IMR-90 (cell line): ENCODE measurements at regions not wholly inside any gene's neighbourhood (a gene's known extent, or its start where the extent isn't known, plus 50 kb on each side); places are given as distances from the start of the nearest gene placed in this dataset.

Source experiments
- ATAC-seq: fragments of 200-7000 bp; cut with Tn5 transposase; 2 replicates; pipeline ENCODE4 v1.9.1; 2020; ENCODE audit warnings: low read depth, mild to moderate bottlenecking, moderate library complexity
- BruUV-seq: library from RNA; stranded (reverse); fragments of 400-500 nt; replicated peaks from 2 replicates; lab custom pipeline; 2021; lab: Mats Ljungman, UMichigan
- CTCF ChIA-PET: fragments of 300-600 bp; formaldehyde crosslinking; extraction: SDS; loops from one replicate; lab custom pipeline; 2021; ENCODE audit warnings: antibody characterized with exemption; lab: Yijun Ruan, JAX
- POLR2A ChIA-PET: fragments of 300-600 bp; sonication (Branson Sonifier 250); formaldehyde crosslinking; loops from one replicate; lab custom pipeline; 2022; ENCODE audit warnings: antibody characterized with exemption; ENCODE audit not compliant: unreplicated experiment; lab: Charles Lee
- DNase-seq: peaks from one replicate; pipeline ENCODE4 v3.0.0; 2013
- H2AFZ ChIP-seq: replicated peaks from 2 replicates; pipeline ENCODE3; 2013; ENCODE audit warnings: low read length, mild to moderate bottlenecking; ENCODE audit not compliant: poor library complexity
- H2AK5ac ChIP-seq: 2 replicates; pipeline ENCODE4 v1.6.1; 2013; ENCODE audit warnings: low read depth, low read length, inconsistent platforms
- H2AK9ac ChIP-seq: replicated peaks from 2 replicates; pipeline ENCODE3; 2013; ENCODE audit warnings: mild to moderate bottlenecking, low read depth, low read length, moderate library complexity; ENCODE audit not compliant: poor library complexity
- H2BK120ac ChIP-seq: 2 replicates; pipeline ENCODE4 v1.6.1; 2013; ENCODE audit warnings: low read depth, low read length, inconsistent platforms
- H2BK15ac ChIP-seq: 3 replicates; pipeline ENCODE4 v1.6.1; 2013; ENCODE audit warnings: low read depth, low read length, inconsistent platforms
- H2BK20ac ChIP-seq: 2 replicates; pipeline ENCODE4 v1.6.1; 2013; ENCODE audit warnings: low read depth, mild to moderate bottlenecking, inconsistent platforms, low read length, moderate library complexity
- H2BK5ac ChIP-seq: 2 replicates; pipeline ENCODE4 v1.6.1; 2013; ENCODE audit warnings: mild to moderate bottlenecking, low read depth, low read length, inconsistent platforms; ENCODE audit not compliant: poor library complexity, severe bottlenecking
- H3K14ac ChIP-seq: replicated peaks from 2 replicates; pipeline ENCODE4 v1.6.1; 2013; ENCODE audit warnings: low read depth, low read length, inconsistent platforms
- H3K18ac ChIP-seq: 2 replicates; pipeline ENCODE4 v1.6.1; 2013; ENCODE audit warnings: low read depth, low read length, control low read depth
- H3K23ac ChIP-seq: 2 replicates; pipeline ENCODE4 v1.6.1; 2013; ENCODE audit warnings: low read depth, low read length, inconsistent platforms
- H3K27ac ChIP-seq: 2 replicates; pipeline ENCODE4 v1.5.1; 2013; ENCODE audit warnings: mild to moderate bottlenecking, control low read depth, low read length; ENCODE audit not compliant: insufficient read depth
- H3K27me3 ChIP-seq: 2 replicates; pipeline ENCODE4 v1.6.1; 2013; ENCODE audit warnings: low read length; ENCODE audit not compliant: control insufficient read depth, insufficient read depth
- H3K36me3 ChIP-seq: 2 replicates; pipeline ENCODE4 v1.6.1; 2013; ENCODE audit warnings: low read length, mixed read lengths; ENCODE audit not compliant: control insufficient read depth, insufficient read depth
- H3K4ac ChIP-seq: 2 replicates; pipeline ENCODE4 v1.6.1; 2013; ENCODE audit warnings: low read depth, low read length, inconsistent platforms
- H3K4me1 ChIP-seq: 2 replicates; pipeline ENCODE4 v1.6.1; 2013; ENCODE audit warnings: low read length, mixed read lengths; ENCODE audit not compliant: control insufficient read depth, insufficient read depth
- H3K4me2 ChIP-seq: 2 replicates; pipeline ENCODE4 v1.6.1; 2013; ENCODE audit warnings: low read depth, mild to moderate bottlenecking, control low read depth, low read length, moderate library complexity
- H3K4me3 ChIP-seq: 2 replicates; pipeline ENCODE4 v1.5.1; 2013; ENCODE audit warnings: low read depth, mild to moderate bottlenecking, control low read depth, low read length, moderate library complexity; ENCODE audit not compliant: insufficient read depth
- H3K56ac ChIP-seq: 2 replicates; pipeline ENCODE4 v1.6.1; 2013; ENCODE audit warnings: low read length, inconsistent platforms; ENCODE audit not compliant: insufficient read depth; ENCODE audit errors: extremely low read depth
- H3K79me1 ChIP-seq, 2 experiments: 2 replicates each; pipeline ENCODE4 v1.6.1; 2013; ENCODE audit warnings: low read length in 2 of 2, inconsistent platforms in 1 of 2, low read depth in 1 of 2
- H3K9ac ChIP-seq: 2 replicates; pipeline ENCODE4 v1.6.1; 2013; ENCODE audit warnings: low read depth, low read length, control low read depth
- H3K9me1 ChIP-seq: 2 replicates; pipeline ENCODE4 v1.6.1; 2013; ENCODE audit warnings: low read length, inconsistent platforms; ENCODE audit not compliant: insufficient read depth
- H3K9me3 ChIP-seq: 2 replicates; pipeline ENCODE4 v1.6.1; 2013; ENCODE audit warnings: low read length; ENCODE audit not compliant: control insufficient read depth, insufficient read depth
- H4K20me1 ChIP-seq: 2 replicates; pipeline ENCODE4 v1.6.1; 2013; ENCODE audit warnings: low read length, inconsistent platforms; ENCODE audit not compliant: insufficient read depth
- H4K5ac ChIP-seq: 2 replicates; pipeline ENCODE4 v1.6.1; 2013; ENCODE audit warnings: mild to moderate bottlenecking, low read depth, low read length, control low read depth
- H4K8ac ChIP-seq, 2 experiments: 2 replicates each; pipeline ENCODE4 v1.6.1; 2013; ENCODE audit warnings: low read depth in 2 of 2, low read length in 2 of 2, control low read depth in 1 of 2, inconsistent platforms in 1 of 2
- H4K91ac ChIP-seq: 2 replicates; pipeline ENCODE4 v1.6.1; 2013; ENCODE audit warnings: low read depth, low read length, inconsistent platforms; ENCODE audit not compliant: insufficient read depth
- BHLHE40 ChIP-seq: fragments of 150-350 bp; IDR thresholded peaks from 2 replicates; pipeline ENCODE4 v1.6.1; 2016; ENCODE audit warnings: mild to moderate bottlenecking, low read depth, low read length
- CEBPB ChIP-seq: IDR thresholded peaks from 2 replicates; pipeline ENCODE4 v1.6.1; 2012; ENCODE audit warnings: low read depth, low read length, improper control_type of control experiment
- CHD1 ChIP-seq: IDR thresholded peaks from 2 replicates; pipeline ENCODE4 v1.6.1; 2012; ENCODE audit warnings: low read depth, low read length, improper control_type of control experiment
- CTCF ChIP-seq: conservative IDR thresholded peaks from 2 replicates; pipeline ENCODE4 v1.5.1; 2012; ENCODE audit warnings: mild to moderate bottlenecking, low read depth, low read length, improper control_type of control experiment
- ELK1 ChIP-seq: fragments of 150-350 bp; IDR thresholded peaks from 2 replicates; pipeline ENCODE4 v1.6.1; 2016; ENCODE audit warnings: low read depth, mild to moderate bottlenecking, low read length, moderate library complexity, borderline replicate concordance
- FOS ChIP-seq: fragments of 150-350 bp; IDR thresholded peaks from 2 replicates; pipeline ENCODE4 v1.6.1; 2016; ENCODE audit warnings: low read depth, low read length
- MAFK ChIP-seq: IDR thresholded peaks from 2 replicates; pipeline ENCODE4 v1.6.1; 2012; ENCODE audit warnings: low read depth, low read length, improper control_type of control experiment
- MAZ ChIP-seq: IDR thresholded peaks from 2 replicates; pipeline ENCODE4 v1.6.1; 2012; ENCODE audit warnings: low read depth, mild to moderate bottlenecking, low read length, improper control_type of control experiment, moderate library complexity, borderline replicate concordance
- MXI1 ChIP-seq: IDR thresholded peaks from 2 replicates; pipeline ENCODE4 v1.6.1; 2012; ENCODE audit warnings: low read depth, mild to moderate bottlenecking, low read length, moderate library complexity, borderline replicate concordance
- NFE2L2 ChIP-seq: fragments of 150-350 bp; IDR thresholded peaks from 2 replicates; pipeline ENCODE4 v1.6.1; 2016; ENCODE audit warnings: low read depth, mild to moderate bottlenecking, low read length
- POLR2A ChIP-seq: IDR thresholded peaks from 2 replicates; pipeline ENCODE4 v1.6.1; 2012; ENCODE audit warnings: mild to moderate bottlenecking, low read depth, low read length
- RAD21 ChIP-seq: IDR thresholded peaks from 2 replicates; pipeline ENCODE4 v1.6.1; 2012; ENCODE audit warnings: low read length, improper control_type of control experiment
- RCOR1 ChIP-seq: IDR thresholded peaks from 2 replicates; pipeline ENCODE4 v1.6.1; 2012; ENCODE audit warnings: mild to moderate bottlenecking, low read length, improper control_type of control experiment; ENCODE audit not compliant: insufficient replicate concordance
- RFX5 ChIP-seq: IDR thresholded peaks from 2 replicates; pipeline ENCODE4 v1.8.0; 2012; ENCODE audit warnings: low read depth, mild to moderate bottlenecking, low read length, moderate library complexity
- SMC3 ChIP-seq: fragments of 150-350 bp; IDR thresholded peaks from 2 replicates; pipeline ENCODE4 v1.6.1; 2016; ENCODE audit warnings: low read depth, mild to moderate bottlenecking, antibody characterized with exemption, low read length, moderate library complexity
- USF2 ChIP-seq: fragments of 150-350 bp; IDR thresholded peaks from 2 replicates; pipeline ENCODE4 v1.6.1; 2017; ENCODE audit warnings: mild to moderate bottlenecking, antibody characterized with exemption, low read length, low read depth
- WGBS, 2 experiments: methylation state at CpG; one replicate each; pipeline versions ENCODE4 v1.1.5 to v1.1.7; 2013; ENCODE audit warnings: missing lambda C conversion rate in 2 of 2; ENCODE audit not compliant: insufficient read length in 1 of 2; ENCODE audit errors: extremely low coverage in 2 of 2; 5-methylcytosine and 5-hydroxymethylcytosine counted together
- dilution Hi-C: fragments of 300-500 bp; cut with HindIII; formaldehyde crosslinking; loops from one replicate; pipeline ENCODE4 v1.14.3; 2018; ENCODE audit warnings: low sequenced_read_pairs; ENCODE audit not compliant: unreplicated experiment
- in situ Hi-C: fragments of 300-500 bp; cut with MboI; formaldehyde crosslinking; loops from 3 replicates; pipeline ENCODE4 v1.14.3; 2019; ENCODE audit warnings: low sequenced_read_pairs, inconsistent platforms, mixed read lengths
- intact Hi-C: fragments of 100-400 bp; cut with micrococcal nuclease; formaldehyde crosslinking; loops from 2 replicates; pipeline ENCODE4 v1.10.0; 2022

GRCh38 chr1:30090162-30090820 lies 633.1 kb downstream of the MATN1 start:
- Histone ChIP-seq H2AK9ac (no peak overlapping the region), H2AFZ (no peak overlapping the region), H3K56ac (no peak overlapping the region), H3K14ac (no peak overlapping the region), H3K36me3 (no peaks in the 10 kb centered on the region), H4K5ac (no peak overlapping the region), H3K9ac (no peak overlapping the region), H4K91ac (no peak overlapping the region), H3K4me3 (no peak overlapping the region), H3K18ac (no peak overlapping the region), H3K9me3 (peaks cover 26% of the 10 kb centered on the region), H3K4me2 (no peak overlapping the region), H3K4me1 (peaks cover 4% of the 10 kb centered on the region; the same call in 1 of the 2 replicates), H4K8ac (no peak overlapping the region), H3K9me1 (peaks cover 4% of the 10 kb centered on the region; the same call in 1 of the 2 replicates), H2BK20ac (no peak overlapping the region), H2AK5ac (no peak overlapping the region), H3K27me3 (no peaks in the 10 kb centered on the region; the same call in 1 of the 2 replicates), H3K23ac (no peak overlapping the region), H3K4ac (no peak overlapping the region), H3K27ac (no peak overlapping the region), H2BK15ac (no peak overlapping the region), H3K79me1 (0 out of 4 replicates have a peak, but pooled peaks cover 0 to under 1% of the 10 kb centered on the region in 2 experiments), H4K20me1 (no peaks in the 10 kb centered on the region), H2BK5ac (no peak overlapping the region), H2BK120ac (no peak overlapping the region)
- intact Hi-C loops (no loop called here), dilution Hi-C loops (no loop called here), in situ Hi-C loops (no loop called here)
- DNase-seq, result no peak
- POLR2A ChIA-PET, result no interaction called here
- CTCF ChIA-PET, result no interaction called here
- TF ChIP-seq RCOR1 (no peak), ELK1 (no peak), MAZ (no peak), FOS (no peak), MAFK (no peak), MXI1 (no peak), POLR2A (no peak), USF2 (no peak), CHD1 (no peak), CTCF (no peak), SMC3 (no peak), CEBPB (no peak), BHLHE40 (no peak), RAD21 (no peak), RFX5 (no peak), NFE2L2 (no peak)
- BruUV-seq, result no TSS peak
- ATAC-seq, result no peak
- 60% methylated on average over 3 of the region's 10 CpGs; no CpG with 5 or more reads in 1 of the 2 experiments for WGBS, 2 experiments
